Ovary (tissue), 7 donors: ENCODE measurements at regions not wholly inside any gene's neighbourhood (a gene's known extent, or its start where the extent isn't known, plus 50 kb on each side); places are given as distances from the start of the nearest gene placed in this dataset.
A peak's percentile ranks its signal among the peaks of the same experiment; 100 is the strongest.

Experiments used
- DNase-seq, 5 donors: peaks; one replicate each; pipeline ENCODE4 v3.0.0-alpha.2; 2019 to 2020
- H3K27ac ChIP-seq, 2 donors: fragments of 200-600 bp; one replicate each; pipeline versions ENCODE4 v1.5.1 to v1.8.0; 2019 to 2022
- H3K27me3 ChIP-seq: fragments of 200-600 bp; one replicate; pipeline ENCODE4 v1.8.0; 2022
- H3K36me3 ChIP-seq: fragments of 200-600 bp; sonication (generic); one replicate; pipeline ENCODE4 v1.5.1; 2019
- H3K4me1 ChIP-seq: one replicate; pipeline ENCODE4 v1.8.1; 2013; ENCODE audit warnings: mild to moderate bottlenecking, moderate library complexity; ENCODE audit not compliant: insufficient read depth
- H3K4me3 ChIP-seq: fragments of 200-600 bp; sonication (generic); one replicate; pipeline ENCODE4 v1.5.1; 2017
- H3K9me3 ChIP-seq, 2 donors: fragments of 200-600 bp in 1 of 2; sonication (generic) in 1 of 2; one replicate each; pipeline versions ENCODE4 v1.5.1 to v1.8.1; 2013 to 2019; ENCODE audit warnings: mild to moderate bottlenecking in 1 of 2, moderate library complexity in 1 of 2
- CTCF ChIP-seq, 3 donors: fragments of 450-650 bp in 2 of 3; fragments of 200-600 bp in 1 of 3; IDR thresholded peaks; one replicate each; pipeline versions ENCODE4 v1.5.1 to v1.8.0; 2016 to 2022; ENCODE audit warnings: antibody characterized with exemption in 3 of 3, mild to moderate bottlenecking in 1 of 3
- EP300 ChIP-seq: sonication (generic); formaldehyde crosslinking; IDR thresholded peaks from one replicate; pipeline ENCODE4 v1.6.1; 2017; ENCODE audit warnings: antibody characterized with exemption
- POLR2A ChIP-seq: fragments of 450-650 bp; IDR thresholded peaks from one replicate; pipeline ENCODE4 v1.6.1; 2017; ENCODE audit warnings: antibody characterized with exemption, mild to moderate bottlenecking, moderate library complexity
- WGBS, 3 donors: extraction: QIAGEN DNeasy Blood & Tissue Kit in 1 of 3; methylation state at CpG; one replicate each; pipeline versions ENCODE4 v1.1.5 to v1.1.7; 2013 to 2017; 5-methylcytosine and 5-hydroxymethylcytosine counted together
- intact Hi-C, 4 donors: fragments of 100-400 bp; cut with DNase I; formaldehyde crosslinking; loops; one replicate each; pipeline versions ENCODE4 v1.11.0 to v1.15.1; 2022 to 2023
- donor health status: DM: no; HTN: no; CAD: no; lungs with moderate emphysema.
- donor health status: DM: no; HTN: no; CAD: no.
- donor health status: Bipolar disorder and iron deficiency.
- donor health status: DM: no; HTN: no; CAD: no.
- donor health status: DM: yes; HTN: yes; CAD: no.

- Histone ChIP-seq H3K27me3 (no peaks in the 10 kb centered on the region), H3K4me1 (peaks cover 4% of the 10 kb centered on the region), H3K27ac (no peak overlapping the region), H3K36me3 (no peaks in the 10 kb centered on the region), H3K9me3 (no peaks in the 10 kb centered on the region), H3K4me3 (no peak overlapping the region)
- no peak for TF ChIP-seq EP300
- TF ChIP-seq CTCF (IDR thresholded peaks at IDR 0.05) = no peak
- no peak for TF ChIP-seq POLR2A
- DNase-seq = no peak
- intact Hi-C loops = loop anchor here in 1 of 4 donors (1.0 kb wide), 1 partner anchor 39 kb away; no protein-coding TSS in a partner anchor
- 85 to 92% (median 90%) methylated on average over 11 of the region's 11 CpGs for WGBS, 3 donors
Measured at GRCh38 chr5:138646671-138647070, 71.5 kb upstream of the HSPA9 start.

GRCh38 chr5:138645778-138646575 is 70.8 kb upstream of the HSPA9 start:
- intact Hi-C loops = no loop called here
- 71 to 81% (median 78%) methylated on average over 5 of the region's 5 CpGs for WGBS, 3 donors
- H3K36me3 ChIP-seq = no peaks in the 10 kb centered on the region
- no peaks in the 10 kb centered on the region for H3K9me3 ChIP-seq
- no peak overlapping the region for H3K4me3 ChIP-seq
- H3K27ac ChIP-seq = no peak overlapping the region
- peaks cover 4% of the 10 kb centered on the region for H3K4me1 ChIP-seq
- no peaks in the 10 kb centered on the region for H3K27me3 ChIP-seq
- DNase-seq = no peak
- TF ChIP-seq POLR2A (no peak), EP300 (no peak), CTCF (IDR thresholded peaks at IDR 0.05) (no peak)

GRCh38 chr5:138643040-138643791 is 68.0 kb upstream of the HSPA9 start:
- Histone ChIP-seq H3K27ac (no peak overlapping the region), H3K9me3 (no peaks in the 10 kb centered on the region), H3K27me3 (no peaks in the 10 kb centered on the region), H3K4me3 (no peak overlapping the region), H3K4me1 (peaks cover 4% of the 10 kb centered on the region), H3K36me3 (no peaks in the 10 kb centered on the region)
- intact Hi-C loops = no loop called here
- TF ChIP-seq POLR2A (no peak), EP300 (no peak), CTCF (IDR thresholded peaks at IDR 0.05) (no peak)
- WGBS, 3 donors = 67 to 76% (median 70%) methylated on average over 5 of the region's 5 CpGs
- no peak for DNase-seq

GRCh38 chr5:138641547-138642298 is 66.5 kb upstream of the HSPA9 start:
- H3K4me1 ChIP-seq = no peaks in the 10 kb centered on the region
- peak in 4 of 5 donors; percentile 27 to 59 (median 44) for DNase-seq
- 52 to 72% (median 61%) methylated on average over 18 of the region's 18 CpGs for WGBS, 3 donors
- no peak for TF ChIP-seq CTCF (IDR thresholded peaks at IDR 0.05)
- TF ChIP-seq POLR2A = no peak
- no peak overlapping the region for H3K27ac ChIP-seq
- intact Hi-C loops = no loop called here
- H3K9me3 ChIP-seq = no peaks in the 10 kb centered on the region
- H3K4me3 ChIP-seq = no peak overlapping the region
- H3K27me3 ChIP-seq = no peaks in the 10 kb centered on the region
- no peaks in the 10 kb centered on the region for H3K36me3 ChIP-seq
